Muscle layer of colon (tissue), 2 donors: ENCODE measurements at regions not wholly inside any gene's neighbourhood (a gene's known extent, or its start where the extent isn't known, plus 50 kb on each side); places are given as distances from the start of the nearest gene placed in this dataset.
"Not testable (repeated sequence)": the region's sequence is repeated elsewhere in the genome, so short reads cannot be mapped to it uniquely, and the experiment has no call there.

Experiments used
- H3K27ac ChIP-seq: one replicate; pipeline ENCODE4 v1.7.0; 2013; ENCODE audit warnings: low read depth, mild to moderate bottlenecking, low read length, moderate library complexity
- H3K27me3 ChIP-seq, 2 donors: one replicate each; pipeline ENCODE4 v1.7.0; 2013; ENCODE audit warnings: low read length in 2 of 2, mild to moderate bottlenecking in 2 of 2; ENCODE audit not compliant: insufficient read depth in 2 of 2, control insufficient read depth in 1 of 2
- H3K36me3 ChIP-seq: one replicate; pipeline ENCODE4 v1.7.0; 2013; ENCODE audit warnings: mild to moderate bottlenecking, low read length; ENCODE audit not compliant: insufficient read depth
- H3K4me1 ChIP-seq: one replicate; pipeline ENCODE4 v1.7.0; 2013; ENCODE audit warnings: mild to moderate bottlenecking, low read length; ENCODE audit not compliant: insufficient read depth
- H3K4me3 ChIP-seq, 2 donors: one replicate each; pipeline ENCODE4 v1.7.0; 2013; ENCODE audit warnings: low read length in 2 of 2, low read depth in 1 of 2, mild to moderate bottlenecking in 1 of 2, moderate library complexity in 1 of 2
- H3K9ac ChIP-seq: one replicate; pipeline ENCODE4 v1.7.0; 2013; ENCODE audit warnings: low read length
- H3K9me3 ChIP-seq: one replicate; pipeline ENCODE4 v1.7.0; 2013; ENCODE audit warnings: mild to moderate bottlenecking, low read length
- donor health status: abdominal sarcoma.
- donor health status: Adenocarcinoma of cecum.

DNA sequence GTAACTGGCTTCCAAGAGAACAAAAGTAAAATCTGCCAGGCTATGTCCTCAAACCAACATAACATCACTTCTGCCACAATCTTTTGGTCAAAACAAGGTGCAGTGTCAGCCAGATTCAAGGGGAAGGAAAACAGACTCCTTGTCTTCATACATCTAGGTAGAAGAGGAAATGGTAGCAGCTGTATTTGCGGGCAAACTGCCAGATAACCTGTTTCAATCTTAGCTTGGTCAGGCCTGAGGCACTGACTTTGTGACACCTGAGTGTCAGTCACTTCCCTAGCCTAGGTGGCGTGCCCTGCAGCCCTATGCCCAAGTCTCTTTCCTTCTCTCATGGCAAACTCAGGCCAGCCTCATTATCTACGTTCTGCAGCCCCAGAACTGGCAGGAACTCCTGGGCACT is 146.2 kb upstream of the JADE1 start:
- no peaks in the 10 kb centered on the region for H3K36me3 ChIP-seq

GRCh38 chr4:128661479-128661878 is 148.0 kb upstream of the JADE1 start:
- H3K36me3 ChIP-seq = no peaks in the 10 kb centered on the region
- peaks cover 42% of the 10 kb centered on the region for H3K4me1 ChIP-seq
- H3K27ac ChIP-seq = peak overlapping the region; percentile 52
- H3K9me3 ChIP-seq = no peaks in the 10 kb centered on the region
- H3K9ac ChIP-seq = no peak overlapping the region
- H3K4me3 ChIP-seq = no peak overlapping the region
- no peaks in the 10 kb centered on the region for H3K27me3 ChIP-seq

More for the DNA sequence above, 146.2 kb upstream of the JADE1 start:
- Histone ChIP-seq H3K9ac (no peak overlapping the region), H3K27me3 (no peaks in the 10 kb centered on the region), H3K27ac (no peak overlapping the region), H3K9me3 (no peaks in the 10 kb centered on the region), H3K4me3 (no peak overlapping the region), H3K4me1 (peaks cover 33% of the 10 kb centered on the region)

DNA sequence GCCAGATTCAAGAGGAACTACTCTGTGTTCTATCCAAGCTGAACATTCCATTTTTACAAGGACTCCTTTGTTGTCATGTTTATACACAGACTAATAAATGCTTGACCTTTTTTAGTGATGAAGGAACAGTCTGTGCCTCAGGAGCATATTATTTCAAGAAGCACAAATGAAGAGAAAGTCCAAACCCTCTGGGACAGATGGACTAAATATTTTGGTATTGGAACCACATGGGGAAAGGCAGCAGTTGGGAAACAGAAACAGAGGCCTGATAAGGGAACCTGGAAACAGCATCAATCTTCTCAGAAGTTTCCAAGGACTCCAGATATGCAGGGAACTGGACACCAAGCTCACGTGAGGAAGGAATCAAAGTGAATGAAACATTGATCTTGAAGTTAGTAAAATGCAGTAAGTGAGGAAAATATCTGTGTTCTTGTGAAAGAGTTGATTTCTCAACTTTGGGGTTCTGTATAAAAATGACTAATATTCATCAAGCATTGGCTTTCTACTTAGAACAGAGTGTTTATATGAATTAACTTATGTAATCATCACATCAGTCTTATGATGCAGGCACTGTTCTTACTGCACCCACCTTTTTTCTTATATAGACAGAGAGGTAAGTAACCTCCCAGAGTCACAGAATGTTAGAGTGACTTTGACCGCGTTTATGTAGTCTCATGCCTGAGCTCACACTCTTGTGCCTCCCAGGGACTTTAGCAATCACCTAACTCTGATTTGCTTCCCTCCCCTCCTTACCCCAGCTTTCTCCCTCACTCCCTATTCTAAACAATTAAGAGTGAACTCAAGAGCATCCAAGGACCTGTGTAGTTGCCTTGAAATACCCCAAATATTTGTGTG is 148.9 kb upstream of the JADE1 start:
- no peak overlapping the region for H3K9ac ChIP-seq
- H3K4me3 ChIP-seq = no peak overlapping the region
- H3K27ac ChIP-seq = peak overlapping the region; percentile 61
- peaks cover 43% of the 10 kb centered on the region for H3K4me1 ChIP-seq
- no peaks in the 10 kb centered on the region for H3K27me3 ChIP-seq
- H3K9me3 ChIP-seq = no peaks in the 10 kb centered on the region
- no peaks in the 10 kb centered on the region for H3K36me3 ChIP-seq

DNA sequence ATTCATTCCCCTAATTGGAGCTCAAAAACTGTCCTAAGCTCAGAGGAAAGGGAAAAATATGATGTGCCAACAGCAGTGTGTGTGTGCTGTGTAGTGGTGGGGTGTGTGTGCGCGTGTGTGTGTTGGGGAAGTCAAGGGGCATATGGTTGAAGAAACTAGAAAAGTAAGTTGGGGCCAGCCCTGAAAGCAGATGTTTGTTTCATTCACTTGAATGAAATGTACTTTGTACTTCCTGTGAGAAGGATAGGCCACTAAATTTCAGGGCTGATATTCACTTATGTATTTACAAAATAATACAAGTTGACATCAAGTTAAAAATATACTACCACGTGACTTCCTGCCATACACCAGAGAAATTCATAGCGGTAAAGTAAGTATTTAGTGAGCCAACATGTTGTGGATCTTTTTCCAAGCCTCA is 151.3 kb upstream of the JADE1 start:
- Histone ChIP-seq H3K9me3 (no peaks in the 10 kb centered on the region), H3K9ac (no peak overlapping the region), H3K4me3 (no peak overlapping the region), H3K4me1 (peaks cover 59% of the 10 kb centered on the region), H3K27me3 (no peaks in the 10 kb centered on the region), H3K27ac (peak overlapping the region; percentile 3), H3K36me3 (no peaks in the 10 kb centered on the region)

- H3K9ac ChIP-seq = no peak overlapping the region
- H3K9me3 ChIP-seq = no peaks in the 10 kb centered on the region
- H3K27me3 ChIP-seq = no peaks in the 10 kb centered on the region
- peaks cover 61% of the 10 kb centered on the region for H3K4me1 ChIP-seq
- H3K36me3 ChIP-seq = no peaks in the 10 kb centered on the region
- H3K4me3 ChIP-seq = no peak overlapping the region
- H3K27ac ChIP-seq = peak overlapping the region; percentile 3
These were observed 151.9 kb upstream of the JADE1 start for GRCh38 chr4:128657638-128658037.

DNA sequence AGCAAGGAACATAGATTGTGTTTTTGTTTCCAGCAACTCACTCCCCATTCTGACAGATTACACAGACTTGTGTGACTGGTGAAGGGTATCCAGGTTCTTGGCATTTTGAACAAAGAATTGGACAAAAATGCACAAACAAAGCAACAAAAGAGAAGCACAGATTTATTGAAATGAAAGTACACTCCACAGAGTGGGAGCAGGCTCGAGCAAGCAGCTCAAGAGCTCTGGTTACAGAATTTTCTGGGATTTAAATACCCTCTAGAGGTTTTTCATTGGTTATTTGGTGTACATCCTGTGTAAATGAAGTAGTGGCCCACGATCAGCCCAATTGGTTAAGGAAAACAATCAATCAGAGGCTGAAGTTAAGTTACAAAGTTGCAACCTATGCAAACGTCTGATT is 155.0 kb upstream of the JADE1 start:
- Histone ChIP-seq H3K36me3 (no peaks in the 10 kb centered on the region), H3K9me3 (no peaks in the 10 kb centered on the region), H3K4me3 (no peak overlapping the region), H3K4me1 (peaks cover 42% of the 10 kb centered on the region), H3K9ac (no peak overlapping the region), H3K27ac (no peak overlapping the region), H3K27me3 (no peaks in the 10 kb centered on the region)

GRCh38 chr4:128653527-128654444 is 155.7 kb upstream of the JADE1 start:
- no peak overlapping the region for H3K9ac ChIP-seq
- no peaks in the 10 kb centered on the region for H3K36me3 ChIP-seq
- H3K27me3 ChIP-seq = no peaks in the 10 kb centered on the region
- peaks cover 43% of the 10 kb centered on the region for H3K4me1 ChIP-seq
- no peak overlapping the region for H3K4me3 ChIP-seq
- peak overlapping the region; percentile 30 for H3K27ac ChIP-seq
- no peaks in the 10 kb centered on the region for H3K9me3 ChIP-seq

DNA sequence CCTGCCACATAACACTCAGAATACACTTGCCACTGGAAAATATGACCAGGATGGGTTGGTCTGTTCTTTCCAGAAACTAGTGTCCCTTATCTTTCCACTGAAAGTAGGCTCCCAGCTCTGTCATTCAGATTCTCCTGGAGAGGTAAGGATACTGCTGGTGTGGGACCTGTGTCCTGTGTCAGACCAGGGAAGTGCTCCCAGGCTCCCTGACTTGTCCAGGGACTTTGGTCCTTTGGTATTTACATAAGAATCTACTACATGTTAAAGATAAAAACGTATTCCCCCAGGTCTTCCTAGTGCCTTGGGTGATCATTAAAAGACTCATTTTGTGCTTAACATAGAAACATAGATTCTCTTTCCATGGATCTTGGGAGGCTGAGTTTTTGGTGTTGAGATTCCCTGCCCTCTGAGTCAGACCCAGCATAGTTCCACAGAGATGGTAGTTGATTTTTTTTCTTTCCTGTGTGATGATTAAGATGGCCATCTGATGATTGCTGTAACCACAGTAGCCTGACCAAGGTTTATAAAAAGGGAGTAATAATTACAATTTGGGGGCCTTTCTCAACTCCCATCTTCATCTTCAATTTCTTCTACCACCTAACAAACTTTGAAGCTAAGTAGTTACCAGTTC is 159.8 kb upstream of the JADE1 start:
- Histone ChIP-seq H3K9ac (no peak overlapping the region), H3K4me1 (peaks cover 23% of the 10 kb centered on the region), H3K9me3 (no peaks in the 10 kb centered on the region), H3K27ac (no peak overlapping the region), H3K27me3 (no peaks in the 10 kb centered on the region), H3K36me3 (no peaks in the 10 kb centered on the region), H3K4me3 (no peak overlapping the region)

GRCh38 chr4:128649161-128649560 is 160.3 kb upstream of the JADE1 start:
- Histone ChIP-seq H3K9me3 (no peaks in the 10 kb centered on the region), H3K27me3 (no peaks in the 10 kb centered on the region), H3K4me1 (peaks cover 18% of the 10 kb centered on the region), H3K4me3 (no peak overlapping the region), H3K27ac (no peak overlapping the region), H3K9ac (no peak overlapping the region), H3K36me3 (no peaks in the 10 kb centered on the region)

- Histone ChIP-seq H3K36me3 (no peaks in the 10 kb centered on the region), H3K27ac (no peak overlapping the region), H3K9ac (no peak overlapping the region), H3K4me1 (peaks cover 6% of the 10 kb centered on the region), H3K27me3 (no peaks in the 10 kb centered on the region), H3K4me3 (no peak overlapping the region), H3K9me3 (no peaks in the 10 kb centered on the region)
These were observed 161.5 kb upstream of the JADE1 start for GRCh38 chr4:128648021-128648420.

DNA sequence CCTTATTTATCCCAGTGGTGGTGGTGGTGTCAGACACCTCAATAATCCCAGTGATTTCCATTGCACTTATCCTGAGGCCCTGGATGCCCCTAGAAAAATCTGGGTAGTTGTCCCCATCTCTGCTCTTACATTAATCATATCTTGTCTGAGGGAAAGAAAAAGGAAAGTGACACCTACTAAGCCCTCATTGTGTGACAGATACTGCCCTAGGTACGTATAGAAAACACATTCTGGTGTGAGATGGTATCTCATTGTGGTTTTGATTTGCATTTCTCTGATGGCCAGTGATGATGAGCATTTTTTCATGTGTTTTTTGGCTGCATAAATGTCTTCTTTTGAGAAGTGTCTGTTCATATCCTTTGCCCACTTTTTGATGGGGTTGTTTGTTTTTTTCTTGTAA is 162.6 kb upstream of the JADE1 start:
- H3K9me3 ChIP-seq, H3K27me3 ChIP-seq, H3K36me3 ChIP-seq, H3K9ac ChIP-seq, H3K4me1 ChIP-seq, H3K4me3 ChIP-seq, H3K27ac ChIP-seq: not testable (repeated sequence)
